Endodermal cell (in vitro differentiated cells): ENCODE measurements at regions not wholly inside any gene's neighbourhood (a gene's known extent, or its start where the extent isn't known, plus 50 kb on each side); places are given as distances from the start of the nearest gene placed in this dataset.
"Not testable (repeated sequence)": the region's sequence is repeated elsewhere in the genome, so short reads cannot be mapped to it uniquely, and the experiment has no call there.

Source experiments
- DNase-seq: peaks from one replicate; pipeline ENCODE4 v3.0.0-alpha.2; 2017
- H3K27ac ChIP-seq: 2 replicates; pipeline ENCODE4 v1.5.1; 2013; ENCODE audit warnings: mild to moderate bottlenecking, low read depth, low read length, moderate library complexity
- H3K27me3 ChIP-seq: 2 replicates; pipeline ENCODE4 v1.6.1; 2013; ENCODE audit warnings: mild to moderate bottlenecking, low read length, moderate library complexity; ENCODE audit not compliant: insufficient read depth, control insufficient read depth, poor library complexity, severe bottlenecking
- H3K36me3 ChIP-seq: 2 replicates; pipeline ENCODE4 v1.7.0; 2013; ENCODE audit warnings: mild to moderate bottlenecking, low read length, moderate library complexity; ENCODE audit not compliant: control insufficient read depth, insufficient read depth
- H3K4me1 ChIP-seq: one replicate; pipeline ENCODE4 v1.7.0; 2013; ENCODE audit warnings: low read length; ENCODE audit not compliant: control insufficient read depth, insufficient read depth
- H3K4me3 ChIP-seq: 2 replicates; pipeline ENCODE4 v1.5.1; 2013; ENCODE audit warnings: mild to moderate bottlenecking, low read length, moderate library complexity
- H3K9ac ChIP-seq: 2 replicates; pipeline ENCODE4 v1.6.1; 2013; ENCODE audit warnings: mild to moderate bottlenecking, low read length, moderate library complexity; ENCODE audit not compliant: poor library complexity, severe bottlenecking; ENCODE audit errors: extremely low read depth
- H3K9me3 ChIP-seq: 2 replicates; pipeline ENCODE4 v1.6.1; 2013; ENCODE audit warnings: mild to moderate bottlenecking, low read length, moderate library complexity; ENCODE audit not compliant: control insufficient read depth
- H3K27ac Mint-ChIP-seq: 2 replicates; pipeline ENCODE4 v1.8.0; 2020; ENCODE audit warnings: mixed read lengths
- H3K27me3 Mint-ChIP-seq: 2 replicates; pipeline ENCODE4 v1.8.0; 2021; ENCODE audit warnings: mild to moderate bottlenecking, mixed read lengths; ENCODE audit not compliant: insufficient read depth
- H3K36me3 Mint-ChIP-seq: 2 replicates; pipeline ENCODE4 v1.8.0; 2020; ENCODE audit warnings: low read depth, mixed read lengths
- H3K4me1 Mint-ChIP-seq: 2 replicates; pipeline ENCODE4 v1.8.0; 2020; ENCODE audit warnings: mixed read lengths
- H3K4me3 Mint-ChIP-seq: 2 replicates; pipeline ENCODE4 v1.8.0; 2020; ENCODE audit warnings: mild to moderate bottlenecking, moderate library complexity, mixed read lengths
- H3K9me3 Mint-ChIP-seq: 2 replicates; pipeline ENCODE4 v1.8.0; 2020; ENCODE audit warnings: mild to moderate bottlenecking, mixed read lengths
- WGBS, 2 experiments: methylation state at CpG; one replicate each; pipeline versions ENCODE4 v1.1.5 to v1.1.7; 2013; ENCODE audit warnings: missing lambda C conversion rate in 2 of 2, mixed read lengths in 1 of 2; ENCODE audit not compliant: insufficient coverage in 1 of 2, insufficient read length in 1 of 2; 5-methylcytosine and 5-hydroxymethylcytosine counted together
- TF ChIP-seq, protein P1 (sequence below): fragments of 200-600 bp; sonication (generic); conservative IDR thresholded peaks from 2 replicates; pipeline ENCODE4 v1.5.0; 2021; ENCODE audit warnings: antibody characterized with exemption, mild to moderate bottlenecking

DNA sequence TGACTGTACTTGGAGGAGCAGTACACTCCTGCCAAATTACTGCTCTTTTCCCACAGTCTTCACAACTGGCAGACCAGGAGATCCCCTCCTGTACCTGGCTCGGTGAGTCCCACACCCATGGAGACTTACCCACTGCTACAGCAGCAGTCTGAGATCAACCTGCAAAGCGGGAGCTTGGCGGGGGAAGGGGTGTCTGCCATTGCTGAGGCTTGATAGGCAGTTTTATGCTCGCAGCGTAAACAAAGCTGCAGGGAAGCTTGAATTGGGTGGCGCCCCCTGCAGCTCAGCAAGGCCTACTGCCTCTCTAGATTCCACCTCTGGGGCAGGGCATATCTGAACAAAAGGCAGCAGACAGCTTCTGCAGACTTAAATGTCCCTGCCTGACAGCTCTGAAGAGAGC, 74.4 kb downstream of the EXTL2 start:
- not testable (repeated sequence) for H3K4me1 ChIP-seq, H3K27ac ChIP-seq, H3K4me3 ChIP-seq, H3K36me3 Mint-ChIP-seq, H3K9ac ChIP-seq, H3K36me3 ChIP-seq, H3K27me3 ChIP-seq, H3K27me3 Mint-ChIP-seq
- H3K9me3 ChIP-seq: peaks cover 25% of the 10 kb centered on the region
- TF ChIP-seq, protein P1, sequence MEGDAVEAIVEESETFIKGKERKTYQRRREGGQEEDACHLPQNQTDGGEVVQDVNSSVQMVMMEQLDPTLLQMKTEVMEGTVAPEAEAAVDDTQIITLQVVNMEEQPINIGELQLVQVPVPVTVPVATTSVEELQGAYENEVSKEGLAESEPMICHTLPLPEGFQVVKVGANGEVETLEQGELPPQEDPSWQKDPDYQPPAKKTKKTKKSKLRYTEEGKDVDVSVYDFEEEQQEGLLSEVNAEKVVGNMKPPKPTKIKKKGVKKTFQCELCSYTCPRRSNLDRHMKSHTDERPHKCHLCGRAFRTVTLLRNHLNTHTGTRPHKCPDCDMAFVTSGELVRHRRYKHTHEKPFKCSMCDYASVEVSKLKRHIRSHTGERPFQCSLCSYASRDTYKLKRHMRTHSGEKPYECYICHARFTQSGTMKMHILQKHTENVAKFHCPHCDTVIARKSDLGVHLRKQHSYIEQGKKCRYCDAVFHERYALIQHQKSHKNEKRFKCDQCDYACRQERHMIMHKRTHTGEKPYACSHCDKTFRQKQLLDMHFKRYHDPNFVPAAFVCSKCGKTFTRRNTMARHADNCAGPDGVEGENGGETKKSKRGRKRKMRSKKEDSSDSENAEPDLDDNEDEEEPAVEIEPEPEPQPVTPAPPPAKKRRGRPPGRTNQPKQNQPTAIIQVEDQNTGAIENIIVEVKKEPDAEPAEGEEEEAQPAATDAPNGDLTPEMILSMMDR: peak; percentile 74
- DNase-seq: peak; percentile 89
- H3K4me1 Mint-ChIP-seq: peaks cover 20% of the 10 kb centered on the region
- H3K27ac Mint-ChIP-seq: peak overlapping the region; percentile 68
- peaks cover 39% of the 10 kb centered on the region for H3K9me3 Mint-ChIP-seq
- peak overlapping the region; percentile 13 for H3K4me3 Mint-ChIP-seq
- WGBS, 2 experiments: 61% methylated on average over 4 to 6 of the region's 6 CpGs

DNA sequence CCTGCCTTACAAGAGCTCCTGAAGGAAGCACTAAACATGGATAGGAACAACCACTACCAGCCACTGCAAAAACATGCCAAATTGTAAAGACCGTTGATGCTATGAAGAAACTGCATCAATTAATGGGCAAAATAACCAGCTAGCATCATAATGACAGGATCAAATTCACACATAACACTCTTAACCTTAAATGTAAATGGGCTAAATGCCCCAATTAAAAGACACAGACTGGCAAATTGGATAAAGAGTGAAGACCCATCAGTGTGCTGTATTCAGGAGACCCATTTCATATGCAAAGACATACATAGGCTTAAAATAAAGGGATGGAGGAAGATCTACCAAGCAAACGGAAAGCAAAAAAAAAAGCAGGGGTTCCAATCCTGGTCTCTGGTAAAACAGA, 72.7 kb downstream of the EXTL2 start:
- not testable (repeated sequence) for H3K4me1 Mint-ChIP-seq, H3K27me3 Mint-ChIP-seq, H3K27ac Mint-ChIP-seq, DNase-seq, H3K36me3 ChIP-seq, H3K27me3 ChIP-seq, H3K36me3 Mint-ChIP-seq, H3K4me3 Mint-ChIP-seq, H3K27ac ChIP-seq, H3K4me1 ChIP-seq, H3K9ac ChIP-seq, H3K4me3 ChIP-seq
- WGBS, 2 experiments: 94% methylated on average over 2 of the region's 2 CpGs; no CpG with 5 or more reads in 1 of the 2 experiments
- peaks cover 25% of the 10 kb centered on the region for H3K9me3 ChIP-seq
- peaks cover 42% of the 10 kb centered on the region for H3K9me3 Mint-ChIP-seq
